Adrenal gland (tissue), 9 donors: ENCODE measurements at regions not wholly inside any gene's neighbourhood (a gene's known extent, or its start where the extent isn't known, plus 50 kb on each side); places are given as distances from the start of the nearest gene placed in this dataset.

Experiments used
- DNase-seq, 7 donors: peaks; one replicate each; pipeline ENCODE4 v3.0.0-alpha.2; 2019 to 2020
- H3K27ac ChIP-seq, 5 donors: fragments of 200-600 bp; sonication (generic) in 4 of 5; 1 replicate in 3 of 5; 2 replicates in 2 of 5; pipeline versions ENCODE4 v1.5.1 to v1.8.0; 2016 to 2020; ENCODE audit warnings: mild to moderate bottlenecking in 1 of 5
- H3K27me3 ChIP-seq: fragments of 200-600 bp; 2 replicates; pipeline ENCODE4 v1.8.0; 2021
- H3K36me3 ChIP-seq, 2 donors: fragments of 200-600 bp; replicated peaks in 1 of 2; 1 replicate in 1 of 2; 2 replicates in 1 of 2; pipeline versions ENCODE4 v1.5.1 to v1.8.0; 2018 to 2022
- H3K4me1 ChIP-seq, 2 donors: fragments of 200-600 bp; replicated peaks in 1 of 2; 1 replicate in 1 of 2; 2 replicates in 1 of 2; pipeline versions ENCODE4 v1.5.1 to v1.8.0; 2018 to 2021
- H3K4me3 ChIP-seq, 4 donors: fragments of 200-600 bp; sonication (generic) in 3 of 4; one replicate each; pipeline ENCODE4 v1.5.1; 2016 to 2018
- H3K9me3 ChIP-seq, 3 donors: fragments of 200-600 bp; sonication (generic) in 1 of 3; replicated peaks in 1 of 3; 1 replicate in 2 of 3; 2 replicates in 1 of 3; pipeline versions ENCODE4 v1.5.1 to v1.8.0; 2016 to 2021
- CTCF ChIP-seq, 6 experiments: fragments of 450-650 bp in 4 of 6; fragments of 200-600 bp in 2 of 6; sonication (generic) in 1 of 6; IDR thresholded peaks; 1 replicate in 5 of 6; 2 replicates in 1 of 6; pipeline versions ENCODE4 v1.5.1 to v1.8.0; 2016 to 2021; ENCODE audit warnings: antibody characterized with exemption in 6 of 6, mild to moderate bottlenecking in 2 of 6, moderate library complexity in 1 of 6
- POLR2A ChIP-seq, 2 donors: fragments of 450-650 bp; IDR thresholded peaks; one replicate each; pipeline ENCODE4 v1.6.1; 2017; ENCODE audit warnings: antibody characterized with exemption in 2 of 2, mild to moderate bottlenecking in 2 of 2, moderate library complexity in 1 of 2
- WGBS, 4 donors: extraction: QIAGEN DNeasy Blood & Tissue Kit in 2 of 4; methylation state at CpG; one replicate each; pipeline versions ENCODE4 v1.1.5 to v1.1.7; 2013 to 2017; 5-methylcytosine and 5-hydroxymethylcytosine counted together
- intact Hi-C, 2 donors: fragments of 100-400 bp; cut with DNase I; formaldehyde crosslinking; loops; one replicate each; pipeline versions ENCODE4 v1.14.1 to v1.15.0; 2022 to 2023
- donor health status: healthy with polysubstance abuse.
- donor health status: Bipolar disorder and iron deficiency.
- donor health status: DM: yes; HTN: yes; CAD: no.
- donor health status: DM: no; HTN: no; CAD: no.
- donor health status: DM: no; HTN: no; CAD: no.

- intact Hi-C loops, result no loop called here
- 62 to 100% (median 94%) methylated on average over 2 of the region's 2 CpGs for WGBS, 4 donors
- no peak for DNase-seq
Observed at GRCh38 chr2:239762106-239762505, 263.0 kb downstream of the NDUFA10 start.

GRCh38 chr2:239760596-239760995, 264.5 kb downstream of the NDUFA10 start:
- DNase-seq, result no peak
- H3K27ac ChIP-seq, result no peak overlapping the region
- no peak for TF ChIP-seq CTCF (IDR thresholded peaks at IDR 0.05)
- no peak for TF ChIP-seq POLR2A (IDR thresholded peaks at IDR 0.05)
- no peaks in the 10 kb centered on the region for H3K4me1 ChIP-seq
- no peak overlapping the region for H3K4me3 ChIP-seq
- H3K9me3 ChIP-seq, result no peaks in the 10 kb centered on the region
- 83 to 92% (median 91%) methylated on average over 3 to 6 of the region's 6 CpGs; no CpG with 5 or more reads in 1 of the 4 donors for WGBS, 4 donors
- H3K27me3 ChIP-seq, result no peaks in the 10 kb centered on the region
- no peaks in the 10 kb centered on the region for H3K36me3 ChIP-seq
- intact Hi-C loops, result no loop called here

More at GRCh38 chr2:239762106-239762505, 263.0 kb downstream of the NDUFA10 start:
- TF ChIP-seq POLR2A (IDR thresholded peaks at IDR 0.05), result no peak
- no peak for TF ChIP-seq CTCF (IDR thresholded peaks at IDR 0.05)
- Histone ChIP-seq H3K27me3 (no peaks in the 10 kb centered on the region), H3K27ac (no peak overlapping the region), H3K9me3 (no peaks in the 10 kb centered on the region), H3K4me1 (no peaks in the 10 kb centered on the region), H3K36me3 (no peaks in the 10 kb centered on the region), H3K4me3 (no peak overlapping the region)

GRCh38 chr2:239758279-239758877, 266.8 kb downstream of the NDUFA10 start:
- no peak overlapping the region for H3K4me3 ChIP-seq
- intact Hi-C loops, result no loop called here
- no peaks in the 10 kb centered on the region for H3K36me3 ChIP-seq
- 74 to 81% (median 76%) methylated on average over 18 of the region's 18 CpGs for WGBS, 4 donors
- no peak overlapping the region for H3K27ac ChIP-seq
- TF ChIP-seq CTCF (IDR thresholded peaks at IDR 0.05) (no peak), POLR2A (IDR thresholded peaks at IDR 0.05) (no peak)
- H3K27me3 ChIP-seq, result no peaks in the 10 kb centered on the region
- no peaks in the 10 kb centered on the region for H3K9me3 ChIP-seq
- DNase-seq, result no peak
- no peaks in the 10 kb centered on the region for H3K4me1 ChIP-seq

- H3K27ac ChIP-seq, result no peak overlapping the region
- no peaks in the 10 kb centered on the region for H3K27me3 ChIP-seq
- H3K36me3 ChIP-seq, result no peaks in the 10 kb centered on the region
- H3K9me3 ChIP-seq, result no peaks in the 10 kb centered on the region
- 63 to 67% (median 66%) methylated on average over 20 to 31 of the region's 31 CpGs for WGBS, 4 donors
- intact Hi-C loops, result no loop called here
- no peak for TF ChIP-seq CTCF (IDR thresholded peaks at IDR 0.05)
- no peak for TF ChIP-seq POLR2A (IDR thresholded peaks at IDR 0.05)
- H3K4me1 ChIP-seq, result peaks cover 0 to under 1% of the 10 kb centered on the region in 2 donors
- no peak for DNase-seq
- no peak overlapping the region for H3K4me3 ChIP-seq
Observed at GRCh38 chr2:239756790-239757760, 268.1 kb downstream of the NDUFA10 start.
